Epithelial cell of esophagus (primary cell): ENCODE measurements at regions not wholly inside any gene's neighbourhood (a gene's known extent, or its start where the extent isn't known, plus 50 kb on each side); places are given as distances from the start of the nearest gene placed in this dataset.

Experiments
- DNase-seq: peaks from one replicate; pipeline ENCODE4 v3.0.0; 2010; ENCODE audit warnings: low read depth
- H3K4me3 ChIP-seq: 2 replicates; pipeline ENCODE4 v1.5.1; 2011; ENCODE audit warnings: mild to moderate bottlenecking, low read length, control low read depth
- TF ChIP-seq, protein P1 (sequence below): IDR thresholded peaks from 2 replicates; pipeline ENCODE4 v1.5.1; 2011; ENCODE audit warnings: low read depth, mild to moderate bottlenecking, low read length, control low read depth, inconsistent platforms; ENCODE audit not compliant: insufficient read depth; ENCODE audit errors: missing control alignments

GRCh38 chr6:8664700-8665099 is 229.4 kb upstream of the SLC35B3 start:
- TF ChIP-seq, protein P1, sequence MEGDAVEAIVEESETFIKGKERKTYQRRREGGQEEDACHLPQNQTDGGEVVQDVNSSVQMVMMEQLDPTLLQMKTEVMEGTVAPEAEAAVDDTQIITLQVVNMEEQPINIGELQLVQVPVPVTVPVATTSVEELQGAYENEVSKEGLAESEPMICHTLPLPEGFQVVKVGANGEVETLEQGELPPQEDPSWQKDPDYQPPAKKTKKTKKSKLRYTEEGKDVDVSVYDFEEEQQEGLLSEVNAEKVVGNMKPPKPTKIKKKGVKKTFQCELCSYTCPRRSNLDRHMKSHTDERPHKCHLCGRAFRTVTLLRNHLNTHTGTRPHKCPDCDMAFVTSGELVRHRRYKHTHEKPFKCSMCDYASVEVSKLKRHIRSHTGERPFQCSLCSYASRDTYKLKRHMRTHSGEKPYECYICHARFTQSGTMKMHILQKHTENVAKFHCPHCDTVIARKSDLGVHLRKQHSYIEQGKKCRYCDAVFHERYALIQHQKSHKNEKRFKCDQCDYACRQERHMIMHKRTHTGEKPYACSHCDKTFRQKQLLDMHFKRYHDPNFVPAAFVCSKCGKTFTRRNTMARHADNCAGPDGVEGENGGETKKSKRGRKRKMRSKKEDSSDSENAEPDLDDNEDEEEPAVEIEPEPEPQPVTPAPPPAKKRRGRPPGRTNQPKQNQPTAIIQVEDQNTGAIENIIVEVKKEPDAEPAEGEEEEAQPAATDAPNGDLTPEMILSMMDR: no peak
- DNase-seq: no peak
- no peak overlapping the region for H3K4me3 ChIP-seq

- TF ChIP-seq, protein P1: no peak
- no peak overlapping the region for H3K4me3 ChIP-seq
- DNase-seq: no peak
These were observed 228.7 kb upstream of the SLC35B3 start for GRCh38 chr6:8664070-8664469.

GRCh38 chr6:8659404-8660189 is 224.3 kb upstream of the SLC35B3 start:
- TF ChIP-seq, protein P1: no peak
- DNase-seq: no peak
- H3K4me3 ChIP-seq: no peak overlapping the region

DNA sequence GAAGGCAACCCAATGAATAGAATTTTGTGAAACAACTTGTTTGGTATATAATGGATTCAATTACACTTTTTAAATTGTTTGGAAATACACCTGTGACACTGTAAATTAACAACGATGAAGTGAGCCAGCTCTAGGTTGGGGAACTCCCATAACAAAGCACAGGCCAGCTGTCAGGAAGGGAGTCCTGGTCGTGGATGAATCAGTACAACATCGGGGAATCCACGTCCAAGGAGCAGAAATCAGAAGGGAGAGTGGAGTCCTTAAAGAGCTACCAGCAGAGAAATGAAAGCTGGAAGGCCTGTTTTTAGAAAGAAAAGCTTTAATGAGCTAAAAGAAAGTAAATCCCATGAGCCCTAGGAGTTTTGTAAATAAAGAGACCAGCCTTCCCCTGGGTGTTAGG is 223.1 kb upstream of the SLC35B3 start:
- TF ChIP-seq, protein P1: no peak
- peak; percentile 24 for DNase-seq
- no peak overlapping the region for H3K4me3 ChIP-seq

- no peak for DNase-seq
- no peak overlapping the region for H3K4me3 ChIP-seq
- TF ChIP-seq, protein P1: no peak
These were observed 222.2 kb upstream of the SLC35B3 start for GRCh38 chr6:8657522-8657921.

GRCh38 chr6:8655670-8656454 is 220.5 kb upstream of the SLC35B3 start:
- no peak overlapping the region for H3K4me3 ChIP-seq
- no peak for DNase-seq
- TF ChIP-seq, protein P1: no peak
